Erythroblast (primary cell): ENCODE measurements at regions not wholly inside any gene's neighbourhood (a gene's known extent, or its start where the extent isn't known, plus 50 kb on each side); places are given as distances from the start of the nearest gene placed in this dataset.

Source experiments
- GATA1 ChIP-seq: IDR thresholded peaks from 2 replicates; pipeline ENCODE4 v1.6.1; 2011; ENCODE audit warnings: low read depth, mild to moderate bottlenecking, control low read depth, low read length, moderate library complexity
- POLR2A ChIP-seq: IDR thresholded peaks from 2 replicates; pipeline ENCODE4 v1.6.1; 2011; ENCODE audit warnings: mild to moderate bottlenecking, low read length

DNA sequence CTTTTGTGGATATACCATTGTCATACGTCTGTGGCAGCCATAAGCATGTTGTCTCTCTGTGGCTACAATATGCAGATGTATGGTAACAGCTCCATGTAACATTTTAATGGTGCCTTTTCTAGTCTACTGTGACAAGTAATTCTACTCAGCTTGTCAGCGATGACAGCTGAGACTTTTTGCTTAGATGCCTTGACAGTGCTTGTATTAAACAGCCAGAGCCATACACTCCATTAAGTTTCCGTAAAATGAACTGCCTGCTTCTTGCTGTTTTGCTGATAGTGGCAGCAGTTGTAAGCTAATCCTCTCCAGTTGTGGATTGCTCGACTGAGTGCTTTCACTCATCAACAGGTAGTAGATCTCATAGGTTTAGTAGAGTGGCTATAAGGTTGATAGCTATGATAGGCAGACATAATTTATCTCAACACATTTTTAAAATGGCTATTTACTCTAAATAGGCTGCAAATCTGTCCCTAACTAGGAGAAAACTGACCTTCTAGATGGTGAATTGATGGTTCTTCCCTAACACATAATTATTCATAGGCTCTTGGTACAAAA is 260.2 kb upstream of the NAALADL2 start:
- TF ChIP-seq POLR2A: no peak
- no peak for TF ChIP-seq GATA1
